AML-193 (cell line): ENCODE measurements at regions not wholly inside any gene's neighbourhood (a gene's known extent, or its start where the extent isn't known, plus 50 kb on each side); places are given as distances from the start of the nearest gene placed in this dataset.

Experiments
- DNase-seq, 2 experiments: peaks; one replicate each; lab custom pipeline; 2025; lab: John Stamatoyannopoulos, UW

GRCh38 chr12:116402163-116402939 is 124.9 kb upstream of the MED13L start:
- DNase-seq = no peak

GRCh38 chr12:116403546-116403945 is 126.1 kb upstream of the MED13L start:
- DNase-seq = no peak

- no peak for DNase-seq
Observed at GRCh38 chr12:116404247-116404646, 126.8 kb upstream of the MED13L start.

- no peak for DNase-seq
Observed at GRCh38 chr12:116404913-116405611, 127.6 kb upstream of the MED13L start.

GRCh38 chr12:116406529-116406928 is 129.0 kb upstream of the MED13L start:
- peak; percentile 86 to 87 for DNase-seq

GRCh38 chr12:116408489-116409250 is 131.2 kb upstream of the MED13L start:
- DNase-seq = no peak

GRCh38 chr12:116411977-116412376 is 134.5 kb upstream of the MED13L start:
- no peak for DNase-seq

- no peak for DNase-seq
Observed at GRCh38 chr12:116414891-116415290, 137.4 kb upstream of the MED13L start.

GRCh38 chr12:116415408-116416108 is 138.1 kb upstream of the MED13L start:
- DNase-seq = no peak

- DNase-seq = no peak
Observed at GRCh38 chr12:116416166-116416565, 138.7 kb upstream of the MED13L start.

- no peak for DNase-seq
Observed at GRCh38 chr12:116418551-116418950, 140.6 kb upstream of the MAP1LC3B2 start.

- no peak for DNase-seq
Observed at GRCh38 chr12:116420227-116420880, 138.8 kb upstream of the MAP1LC3B2 start.

GRCh38 chr12:116421785-116422538 is 137.2 kb upstream of the MAP1LC3B2 start:
- no peak for DNase-seq

GRCh38 chr12:116423094-116423493 is 136.1 kb upstream of the MAP1LC3B2 start:
- DNase-seq = no peak

- no peak for DNase-seq
Observed at GRCh38 chr12:116425256-116426193, 133.7 kb upstream of the MAP1LC3B2 start.

- DNase-seq = no peak
Observed at GRCh38 chr12:116426391-116427136, 132.6 kb upstream of the MAP1LC3B2 start.

- DNase-seq = no peak
Observed at GRCh38 chr12:116427200-116427930, 131.8 kb upstream of the MAP1LC3B2 start.

GRCh38 chr12:116429826-116430360 is 129.3 kb upstream of the MAP1LC3B2 start:
- DNase-seq = no peak
